ENCODE measurements at regions not wholly inside any gene's neighbourhood (a gene's known extent, or its start where the extent isn't known, plus 50 kb on each side); places are given as distances from the start of the nearest gene placed in this dataset.

- no peak for TF ChIP-seq ATF3 (IDR thresholded peaks at IDR 0.05)
- TF ChIP-seq ZNF274 (IDR thresholded peaks at IDR 0.05; ENCODE audit: low read depth, low read length) = no peak
- no peak for TF ChIP-seq CBX3 (IDR thresholded peaks at IDR 0.05; ENCODE audit: low read depth)
- no peak for TF ChIP-seq RAD21 (IDR thresholded peaks at IDR 0.05; ENCODE audit: low read depth)
- TF ChIP-seq FOSL1 (IDR thresholded peaks at IDR 0.05; ENCODE audit: low read depth) = no peak
- no peak for TF ChIP-seq MAX (IDR thresholded peaks at IDR 0.05)
- TF ChIP-seq POLR2A (IDR thresholded peaks at IDR 0.05; ENCODE audit: borderline replicate concordance, extremely low read depth, insufficient read depth, insufficient read length) = no peak
Observed at GRCh38 chr5:124613273-124613953, 133.0 kb downstream of the ZNF608 start (continued).

- Histone ChIP-seq H3K79me2 (ENCODE audit: insufficient read depth, low read length) (no peaks in the 10 kb centered on the region), H4K20me1 (ENCODE audit: insufficient read depth) (no peaks in the 10 kb centered on the region), H3K4me1 (ENCODE audit: control insufficient read depth in 1 of 2, insufficient read depth in 2 of 2, low read length in 2 of 2) (no peaks in the 10 kb centered on the region), H3K9me3 (ENCODE audit: control insufficient read depth in 1 of 2, insufficient read depth in 1 of 2, low read depth in 1 of 2, low read length in 2 of 2) (no peaks in the 10 kb centered on the region), H3K4me3 (replicated peaks in 1 of 2; ENCODE audit: low read depth in 1 of 2, low read length in 2 of 2) (no peak overlapping the region), H3K27ac (ENCODE audit: low read depth, low read length) (no peak overlapping the region), H3K9me2 (ENCODE audit: insufficient read depth) (no peaks in the 10 kb centered on the region), H3K4me2 (ENCODE audit: low read length) (no peak overlapping the region), H3K9ac (ENCODE audit: low read length) (no peak overlapping the region), H2AFZ (ENCODE audit: low read depth, low read length, poor library complexity, severe bottlenecking) (no peak overlapping the region), H3K27me3 (ENCODE audit: insufficient read depth, low read length) (no peaks in the 10 kb centered on the region), H3K36me3 (ENCODE audit: control insufficient read depth in 1 of 2, insufficient read depth in 2 of 2, low read length in 2 of 2) (no peaks in the 10 kb centered on the region)
- DNase-seq (ENCODE audit: low read depth, low spot score) (no peak), ATAC-seq (no peak)
- CTCF ChIA-PET = no interaction called here
- RAD21 ChIA-PET (ENCODE audit: low non-redundant PET in 1 of 2, low total read pairs in 2 of 2, uncharacterized antibody in 2 of 2, unreplicated experiment in 2 of 2) = no interaction called here
- no peak for TF ChIP-seq SRF (IDR thresholded peaks at IDR 0.05; ENCODE audit: low read depth)
- no peak for TF ChIP-seq SP1 (IDR thresholded peaks at IDR 0.05; ENCODE audit: low read depth)
- no peak for TF ChIP-seq CEBPB (IDR thresholded peaks at IDR 0.05; ENCODE audit: low read depth)
- no peak for TF ChIP-seq MAX (IDR thresholded peaks at IDR 0.05)
- no peak for TF ChIP-seq ZBTB33 (IDR thresholded peaks at IDR 0.05; ENCODE audit: extremely low read depth, insufficient replicate concordance, low read length)
- no peak for TF ChIP-seq EZH2phosphoT487 (IDR thresholded peaks at IDR 0.05; ENCODE audit: borderline replicate concordance)
- TF ChIP-seq CBX3 (IDR thresholded peaks at IDR 0.05; ENCODE audit: low read depth) = no peak
- no peak for TF ChIP-seq CTCF (IDR thresholded peaks at IDR 0.05 in 2 of 3, conservative IDR thresholded peaks at IDR 0.05 in 1 of 3; ENCODE audit: borderline replicate concordance in 1 of 3, insufficient read depth in 1 of 3, low read depth in 2 of 3, low read length in 2 of 3)
- no peak for TF ChIP-seq JUND (IDR thresholded peaks at IDR 0.05)
- TF ChIP-seq FOSL1 (IDR thresholded peaks at IDR 0.05; ENCODE audit: low read depth) = no peak
- no peak for TF ChIP-seq POLR2A (IDR thresholded peaks at IDR 0.05; ENCODE audit: borderline replicate concordance, extremely low read depth, insufficient read depth, insufficient read length)
- TF ChIP-seq EGR1 (IDR thresholded peaks at IDR 0.05; ENCODE audit: low read depth) = no peak
- no peak for TF ChIP-seq RAD21 (IDR thresholded peaks at IDR 0.05; ENCODE audit: low read depth)
- no peak for TF ChIP-seq ZNF274 (IDR thresholded peaks at IDR 0.05; ENCODE audit: low read depth, low read length)
- no peak for TF ChIP-seq YY1 (IDR thresholded peaks at IDR 0.05; ENCODE audit: extremely low read depth, insufficient replicate concordance, low read depth, low read length)
- no peak for TF ChIP-seq SIN3A (IDR thresholded peaks at IDR 0.05; ENCODE audit: low read depth)
- TF ChIP-seq POLR2AphosphoS5 (IDR thresholded peaks at IDR 0.05; ENCODE audit: low read depth, low read length) = no peak
- TF ChIP-seq ATF3 (IDR thresholded peaks at IDR 0.05) = no peak
- no peak for TF ChIP-seq EZH2 (IDR thresholded peaks at IDR 0.05)
- no peak for TF ChIP-seq ELF1 (IDR thresholded peaks at IDR 0.05; ENCODE audit: borderline replicate concordance, low read depth)
- POLR2A ChIA-PET = no interaction called here
- no TSS peak for BruUV-seq (replicated peaks)
- intact Hi-C loops (cut with micrococcal nuclease) = no loop called here
Observed at GRCh38 chr5:124612023-124612422, 134.4 kb downstream of the ZNF608 start.

Measured in HCT116 (cell line).